WTC11 (cell line): ENCODE measurements at regions not wholly inside any gene's neighbourhood (a gene's known extent, or its start where the extent isn't known, plus 50 kb on each side); places are given as distances from the start of the nearest gene placed in this dataset.

Experiments
- RORB ChIP-seq: fragments of 250-450 bp; sonication (Bioruptor Pico); IDR thresholded peaks from 2 replicates; pipeline ENCODE4 v1.9.0; 2021; ENCODE audit warnings: mild to moderate bottlenecking
- TF ChIP-seq, protein P1 (sequence below): sonication (generic); formaldehyde crosslinking; IDR thresholded peaks from 2 replicates; pipeline ENCODE4 v1.8.1; 2023; ENCODE audit warnings: mild to moderate bottlenecking, missing genetic modification reagents
- TF ChIP-seq, protein P2 (sequence below): sonication (generic); formaldehyde crosslinking; IDR thresholded peaks from 2 replicates; pipeline ENCODE4 v1.8.1; 2022; ENCODE audit warnings: low read depth, mild to moderate bottlenecking, moderate library complexity, missing genetic modification reagents, borderline replicate concordance
- TF ChIP-seq, protein P3 (sequence below): fragments of 200-600 bp; IDR thresholded peaks from 2 replicates; pipeline ENCODE4 v1.8.0; 2022; ENCODE audit warnings: antibody characterized with exemption
- TF ChIP-seq, protein P4 (sequence below): sonication (generic); formaldehyde crosslinking; IDR thresholded peaks from 2 replicates; pipeline ENCODE4 v1.8.1; 2023; ENCODE audit warnings: mild to moderate bottlenecking, missing genetic modification reagents, moderate library complexity

DNA sequence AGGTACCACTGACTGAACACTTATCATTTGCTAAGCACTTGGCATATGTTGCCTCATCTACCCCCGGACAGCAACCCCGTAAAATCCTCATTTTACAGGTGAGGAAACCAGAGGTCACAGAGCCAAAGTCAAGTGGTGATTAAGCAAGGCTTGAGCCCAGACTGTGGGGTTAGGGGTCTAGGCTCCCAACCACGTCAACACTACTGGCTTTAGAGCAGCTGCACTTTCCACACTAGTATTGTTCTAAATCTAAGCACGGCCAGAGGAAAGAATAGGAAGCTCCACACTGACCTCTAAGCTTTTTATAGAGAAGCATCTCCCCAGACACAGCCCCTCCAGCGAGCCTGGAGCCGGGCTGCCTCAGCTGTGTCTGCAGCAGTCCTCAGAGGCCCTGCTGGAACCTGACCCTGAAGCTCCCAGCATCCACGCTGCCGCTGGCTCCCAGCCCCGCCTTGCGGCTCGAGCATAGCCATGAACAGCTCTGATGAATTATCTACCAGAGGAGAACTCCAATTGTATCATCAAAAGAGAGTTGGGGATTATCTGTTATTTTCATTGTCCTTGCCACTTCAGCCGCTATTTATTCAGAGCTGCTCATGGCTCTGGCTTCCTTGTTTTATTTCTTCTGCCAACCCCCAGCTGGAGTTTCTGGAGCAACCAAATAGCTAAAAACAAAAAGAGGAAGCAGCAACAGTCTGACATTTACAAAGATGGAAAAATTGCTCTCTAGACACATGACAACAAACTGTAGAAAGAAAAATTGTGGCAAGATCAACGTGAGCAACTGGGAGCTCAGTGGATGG lies 62.2 kb upstream of the RTN4 start:
- TF ChIP-seq, protein P1, sequence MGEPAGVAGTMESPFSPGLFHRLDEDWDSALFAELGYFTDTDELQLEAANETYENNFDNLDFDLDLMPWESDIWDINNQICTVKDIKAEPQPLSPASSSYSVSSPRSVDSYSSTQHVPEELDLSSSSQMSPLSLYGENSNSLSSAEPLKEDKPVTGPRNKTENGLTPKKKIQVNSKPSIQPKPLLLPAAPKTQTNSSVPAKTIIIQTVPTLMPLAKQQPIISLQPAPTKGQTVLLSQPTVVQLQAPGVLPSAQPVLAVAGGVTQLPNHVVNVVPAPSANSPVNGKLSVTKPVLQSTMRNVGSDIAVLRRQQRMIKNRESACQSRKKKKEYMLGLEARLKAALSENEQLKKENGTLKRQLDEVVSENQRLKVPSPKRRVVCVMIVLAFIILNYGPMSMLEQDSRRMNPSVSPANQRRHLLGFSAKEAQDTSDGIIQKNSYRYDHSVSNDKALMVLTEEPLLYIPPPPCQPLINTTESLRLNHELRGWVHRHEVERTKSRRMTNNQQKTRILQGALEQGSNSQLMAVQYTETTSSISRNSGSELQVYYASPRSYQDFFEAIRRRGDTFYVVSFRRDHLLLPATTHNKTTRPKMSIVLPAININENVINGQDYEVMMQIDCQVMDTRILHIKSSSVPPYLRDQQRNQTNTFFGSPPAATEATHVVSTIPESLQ (CRISPR knock-in tag) = no peak
- TF ChIP-seq, protein P2, sequence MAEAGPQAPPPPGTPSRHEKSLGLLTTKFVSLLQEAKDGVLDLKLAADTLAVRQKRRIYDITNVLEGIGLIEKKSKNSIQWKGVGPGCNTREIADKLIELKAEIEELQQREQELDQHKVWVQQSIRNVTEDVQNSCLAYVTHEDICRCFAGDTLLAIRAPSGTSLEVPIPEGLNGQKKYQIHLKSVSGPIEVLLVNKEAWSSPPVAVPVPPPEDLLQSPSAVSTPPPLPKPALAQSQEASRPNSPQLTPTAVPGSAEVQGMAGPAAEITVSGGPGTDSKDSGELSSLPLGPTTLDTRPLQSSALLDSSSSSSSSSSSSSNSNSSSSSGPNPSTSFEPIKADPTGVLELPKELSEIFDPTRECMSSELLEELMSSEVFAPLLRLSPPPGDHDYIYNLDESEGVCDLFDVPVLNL (CRISPR knock-in tag) = no peak
- TF ChIP-seq, protein P3, sequence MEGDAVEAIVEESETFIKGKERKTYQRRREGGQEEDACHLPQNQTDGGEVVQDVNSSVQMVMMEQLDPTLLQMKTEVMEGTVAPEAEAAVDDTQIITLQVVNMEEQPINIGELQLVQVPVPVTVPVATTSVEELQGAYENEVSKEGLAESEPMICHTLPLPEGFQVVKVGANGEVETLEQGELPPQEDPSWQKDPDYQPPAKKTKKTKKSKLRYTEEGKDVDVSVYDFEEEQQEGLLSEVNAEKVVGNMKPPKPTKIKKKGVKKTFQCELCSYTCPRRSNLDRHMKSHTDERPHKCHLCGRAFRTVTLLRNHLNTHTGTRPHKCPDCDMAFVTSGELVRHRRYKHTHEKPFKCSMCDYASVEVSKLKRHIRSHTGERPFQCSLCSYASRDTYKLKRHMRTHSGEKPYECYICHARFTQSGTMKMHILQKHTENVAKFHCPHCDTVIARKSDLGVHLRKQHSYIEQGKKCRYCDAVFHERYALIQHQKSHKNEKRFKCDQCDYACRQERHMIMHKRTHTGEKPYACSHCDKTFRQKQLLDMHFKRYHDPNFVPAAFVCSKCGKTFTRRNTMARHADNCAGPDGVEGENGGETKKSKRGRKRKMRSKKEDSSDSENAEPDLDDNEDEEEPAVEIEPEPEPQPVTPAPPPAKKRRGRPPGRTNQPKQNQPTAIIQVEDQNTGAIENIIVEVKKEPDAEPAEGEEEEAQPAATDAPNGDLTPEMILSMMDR = no peak
- TF ChIP-seq, protein P4, sequence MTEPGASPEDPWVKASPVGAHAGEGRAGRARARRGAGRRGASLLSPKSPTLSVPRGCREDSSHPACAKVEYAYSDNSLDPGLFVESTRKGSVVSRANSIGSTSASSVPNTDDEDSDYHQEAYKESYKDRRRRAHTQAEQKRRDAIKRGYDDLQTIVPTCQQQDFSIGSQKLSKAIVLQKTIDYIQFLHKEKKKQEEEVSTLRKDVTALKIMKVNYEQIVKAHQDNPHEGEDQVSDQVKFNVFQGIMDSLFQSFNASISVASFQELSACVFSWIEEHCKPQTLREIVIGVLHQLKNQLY (CRISPR knock-in tag) = no peak
- TF ChIP-seq RORB (CRISPR knock-in tag) = no peak
